Immature natural killer cell (primary cell): ENCODE measurements at regions not wholly inside any gene's neighbourhood (a gene's known extent, or its start where the extent isn't known, plus 50 kb on each side); places are given as distances from the start of the nearest gene placed in this dataset.

Source experiments
- DNase-seq, 3 donors: peaks; one replicate each; pipeline ENCODE4 v3.0.0; 2022; ENCODE audit warnings: mixed read lengths in 1 of 3
- H3K27ac Mint-ChIP-seq, 6 donors: one replicate each; pipeline ENCODE4 v1.8.0; 2020; ENCODE audit warnings: mixed read lengths in 6 of 6, mild to moderate bottlenecking in 5 of 6, inconsistent platforms in 4 of 6, moderate library complexity in 3 of 6
- H3K27me3 Mint-ChIP-seq, 3 donors: one replicate each; pipeline ENCODE4 v1.8.0; 2020 to 2021; ENCODE audit warnings: low read depth in 3 of 3, mild to moderate bottlenecking in 3 of 3, mixed read lengths in 3 of 3, moderate library complexity in 3 of 3, inconsistent platforms in 1 of 3
- H3K36me3 Mint-ChIP-seq, 3 donors: one replicate each; pipeline ENCODE4 v1.8.0; 2020; ENCODE audit warnings: mixed read lengths in 3 of 3, inconsistent platforms in 2 of 3, mild to moderate bottlenecking in 2 of 3
- H3K4me1 Mint-ChIP-seq, 2 donors: one replicate each; pipeline ENCODE4 v1.8.0; 2020; ENCODE audit warnings: inconsistent platforms in 2 of 2, mild to moderate bottlenecking in 2 of 2, mixed read lengths in 2 of 2, moderate library complexity in 1 of 2
- H3K4me3 Mint-ChIP-seq, 5 donors: one replicate each; pipeline ENCODE4 v1.8.0; 2020; ENCODE audit warnings: mild to moderate bottlenecking in 5 of 5, mixed read lengths in 5 of 5, inconsistent platforms in 3 of 5, moderate library complexity in 3 of 5
- H3K9me3 Mint-ChIP-seq, 6 donors: one replicate each; pipeline ENCODE4 v1.8.0; 2020; ENCODE audit warnings: mild to moderate bottlenecking in 6 of 6, mixed read lengths in 6 of 6, inconsistent platforms in 4 of 6, moderate library complexity in 3 of 6

- DNase-seq: no peak
- peaks cover 0 to 2% (median 0%) of the 10 kb centered on the region in 3 donors for H3K27me3 Mint-ChIP-seq
Measured at GRCh38 chr4:134691915-134692314, 490.3 kb upstream of the PABPC4L start.

GRCh38 chr4:134687646-134688628 lies 486.3 kb upstream of the PABPC4L start:
- Mint-ChIP-seq H3K4me3 (no peak overlapping the region), H3K27me3 (peaks cover 0 to 2% (median 1%) of the 10 kb centered on the region in 3 donors), H3K9me3 (peaks cover 12 to 50% (median 29%) of the 10 kb centered on the region in 6 donors), H3K36me3 (no peaks in the 10 kb centered on the region), H3K27ac (no peak overlapping the region), H3K4me1 (no peaks in the 10 kb centered on the region)
- DNase-seq: no peak

More at GRCh38 chr4:134691915-134692314, 490.3 kb upstream of the PABPC4L start:
- H3K4me3 Mint-ChIP-seq: no peak overlapping the region
- no peak overlapping the region for H3K27ac Mint-ChIP-seq
- no peaks in the 10 kb centered on the region for H3K36me3 Mint-ChIP-seq
- peaks cover 8 to 42% (median 14%) of the 10 kb centered on the region in 6 donors for H3K9me3 Mint-ChIP-seq
- H3K4me1 Mint-ChIP-seq: no peaks in the 10 kb centered on the region

- Mint-ChIP-seq H3K9me3 (peaks cover 11 to 48% (median 35%) of the 10 kb centered on the region in 6 donors), H3K4me3 (no peak overlapping the region), H3K4me1 (no peaks in the 10 kb centered on the region), H3K36me3 (no peaks in the 10 kb centered on the region), H3K27ac (no peak overlapping the region), H3K27me3 (peaks cover 0 to 2% (median 2%) of the 10 kb centered on the region in 3 donors)
- DNase-seq: no peak
Measured at GRCh38 chr4:134677209-134677814, 475.7 kb upstream of the PABPC4L start.

DNA sequence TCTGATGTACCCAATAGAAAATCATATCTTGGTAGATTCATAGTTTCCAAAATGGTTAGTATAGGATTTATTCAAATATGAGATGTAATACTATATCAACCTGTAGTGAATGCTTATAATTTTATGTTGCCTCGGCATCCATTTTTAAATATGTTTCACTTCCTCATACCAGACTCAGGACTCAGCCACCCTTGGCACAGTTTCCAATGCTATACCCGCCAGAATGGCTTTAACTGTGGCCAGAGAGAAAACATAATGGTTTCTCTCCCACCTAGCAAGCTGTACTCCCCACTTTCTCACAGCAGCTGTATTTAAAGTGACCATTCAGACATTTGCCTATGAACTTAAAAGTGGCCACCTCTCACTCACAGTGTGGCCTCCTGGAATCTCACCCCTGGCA lies 466.6 kb upstream of the PABPC4L start:
- DNase-seq: no peak
- Mint-ChIP-seq H3K9me3 (peaks cover 5 to 21% (median 7%) of the 10 kb centered on the region in 6 donors), H3K27me3 (no peaks in the 10 kb centered on the region), H3K4me3 (no peak overlapping the region), H3K4me1 (no peaks in the 10 kb centered on the region), H3K36me3 (no peaks in the 10 kb centered on the region), H3K27ac (no peak overlapping the region)

DNA sequence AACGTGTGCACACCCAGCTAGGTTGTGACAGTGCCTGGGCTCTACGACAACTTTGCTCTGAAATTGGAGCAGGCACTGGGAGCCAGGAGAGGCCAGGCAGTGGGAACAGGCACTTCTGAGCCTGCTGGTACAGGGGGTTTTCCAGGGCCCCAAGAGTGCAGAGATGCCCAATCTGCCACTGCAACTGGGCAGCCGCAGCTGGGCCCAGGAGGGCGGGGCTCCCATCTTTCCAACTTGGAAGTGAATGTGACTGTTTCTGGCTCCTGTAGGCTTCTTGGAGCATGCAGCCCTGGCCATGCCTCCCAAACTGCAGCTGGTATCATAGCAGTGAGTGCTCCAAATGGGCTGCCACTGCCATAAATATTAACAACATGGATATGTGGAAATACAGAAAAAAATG lies 465.1 kb upstream of the PABPC4L start:
- Mint-ChIP-seq H3K4me1 (no peaks in the 10 kb centered on the region), H3K27ac (no peak overlapping the region), H3K27me3 (no peaks in the 10 kb centered on the region), H3K9me3 (peaks cover 2 to 20% (median 9%) of the 10 kb centered on the region in 6 donors), H3K36me3 (no peaks in the 10 kb centered on the region), H3K4me3 (no peak overlapping the region)
- DNase-seq: no peak

- Mint-ChIP-seq H3K27me3 (no peaks in the 10 kb centered on the region), H3K27ac (no peak overlapping the region), H3K4me1 (no peaks in the 10 kb centered on the region), H3K9me3 (peaks cover 2 to 26% (median 12%) of the 10 kb centered on the region in 6 donors), H3K36me3 (no peaks in the 10 kb centered on the region), H3K4me3 (no peak overlapping the region)
- no peak for DNase-seq
Measured at GRCh38 chr4:134665429-134665828, 463.8 kb upstream of the PABPC4L start.

DNA sequence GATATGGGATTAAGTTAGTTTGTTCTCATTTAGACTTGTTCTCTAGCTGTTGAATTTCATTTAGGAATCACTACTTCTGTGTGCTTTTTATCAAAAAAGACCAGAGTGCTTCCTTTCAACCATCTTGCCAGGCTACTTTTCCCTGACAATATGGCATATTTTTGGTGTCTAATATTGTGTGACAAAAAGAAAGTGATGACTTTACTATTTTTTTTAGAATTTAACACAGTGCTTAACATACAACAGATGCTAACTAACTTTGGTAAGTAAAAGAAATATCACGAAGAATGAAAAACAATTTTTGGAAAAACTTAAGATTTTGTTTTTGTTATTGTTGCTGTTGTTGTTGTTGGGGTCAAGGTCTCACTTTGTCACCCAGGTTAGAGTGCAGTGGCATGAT lies 462.2 kb upstream of the PABPC4L start:
- DNase-seq: no peak
- no peak overlapping the region for H3K4me3 Mint-ChIP-seq
- no peak overlapping the region for H3K27ac Mint-ChIP-seq
- peaks cover 0 to 3% (median 0%) of the 10 kb centered on the region in 3 donors for H3K36me3 Mint-ChIP-seq
- H3K27me3 Mint-ChIP-seq: no peaks in the 10 kb centered on the region
- peaks cover 2 to 28% (median 16%) of the 10 kb centered on the region in 6 donors for H3K9me3 Mint-ChIP-seq
- H3K4me1 Mint-ChIP-seq: no peaks in the 10 kb centered on the region

GRCh38 chr4:134650461-134650860 lies 448.9 kb upstream of the PABPC4L start:
- Mint-ChIP-seq H3K9me3 (peaks cover 0 to 5% (median 2%) of the 10 kb centered on the region in 6 donors), H3K4me1 (no peaks in the 10 kb centered on the region), H3K27me3 (no peaks in the 10 kb centered on the region), H3K36me3 (no peaks in the 10 kb centered on the region), H3K27ac (no peak overlapping the region), H3K4me3 (no peak overlapping the region)
- no peak for DNase-seq

DNA sequence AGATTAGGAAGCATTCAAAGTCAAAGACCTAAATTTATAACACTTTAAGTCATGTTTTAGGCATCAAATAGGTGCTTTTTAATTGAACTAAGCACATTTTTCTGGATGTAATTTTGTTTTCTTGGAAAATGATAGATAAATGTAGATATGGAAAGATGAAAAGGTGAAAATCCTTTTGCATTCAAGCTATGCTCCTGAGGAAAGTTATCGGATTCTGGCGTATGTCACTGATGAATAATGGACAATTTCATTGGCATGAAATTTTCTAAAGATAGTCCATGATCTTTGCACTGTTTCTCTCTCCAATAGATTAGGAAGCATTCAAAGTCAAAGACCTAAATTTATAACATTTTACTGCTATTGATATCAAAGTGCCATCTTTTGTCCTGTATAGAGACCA lies 444.2 kb upstream of the PABPC4L start:
- DNase-seq: no peak
- H3K27me3 Mint-ChIP-seq: no peaks in the 10 kb centered on the region
- no peaks in the 10 kb centered on the region for H3K36me3 Mint-ChIP-seq
- no peaks in the 10 kb centered on the region for H3K4me1 Mint-ChIP-seq
- no peak overlapping the region for H3K27ac Mint-ChIP-seq
- no peak overlapping the region for H3K4me3 Mint-ChIP-seq
- H3K9me3 Mint-ChIP-seq: peaks cover 0 to 19% (median 8%) of the 10 kb centered on the region in 6 donors

DNA sequence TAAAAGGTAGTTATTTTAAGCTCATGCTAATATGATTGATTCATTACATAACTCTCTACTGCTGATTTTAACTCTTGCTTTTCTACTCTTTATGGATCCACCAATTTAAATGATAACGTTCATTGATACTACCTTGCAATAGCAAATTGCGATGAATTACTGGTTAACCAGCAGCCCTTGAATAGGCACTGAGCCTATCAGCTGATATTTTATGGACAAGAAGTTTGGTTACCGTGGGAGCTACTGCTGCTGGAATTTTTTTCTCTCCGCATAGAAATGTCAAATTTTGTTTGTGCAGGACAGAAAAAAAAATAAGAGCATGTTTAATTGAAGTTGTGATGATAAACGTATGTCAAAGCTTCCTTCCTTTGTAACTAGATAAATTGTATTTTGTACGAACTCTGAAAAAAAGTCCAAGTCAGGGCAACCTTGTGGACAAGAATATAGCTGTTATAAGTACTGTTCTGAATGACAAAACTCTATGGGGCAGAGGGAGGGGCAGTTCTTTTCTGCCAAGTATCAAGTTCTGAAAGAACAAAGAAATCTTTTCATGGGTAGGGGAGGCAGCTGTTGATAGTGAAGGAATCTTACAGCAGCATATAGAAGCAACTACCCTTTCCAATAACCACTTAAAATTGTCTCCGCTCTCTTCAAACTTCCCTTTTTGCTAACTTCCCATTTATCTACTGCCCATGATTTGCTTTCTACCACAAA lies 434.9 kb upstream of the PABPC4L start:
- Mint-ChIP-seq H3K36me3 (no peaks in the 10 kb centered on the region), H3K4me3 (no peak overlapping the region), H3K27ac (no peak overlapping the region), H3K27me3 (no peaks in the 10 kb centered on the region), H3K4me1 (no peaks in the 10 kb centered on the region), H3K9me3 (peaks cover 5 to 46% (median 24%) of the 10 kb centered on the region in 6 donors)
- no peak for DNase-seq

- Mint-ChIP-seq H3K27ac (no peak overlapping the region), H3K9me3 (peaks cover 5 to 48% (median 25%) of the 10 kb centered on the region in 6 donors)
- DNase-seq: no peak
Measured at GRCh38 chr4:134634301-134634700, 432.7 kb upstream of the PABPC4L start.

GRCh38 chr4:134632056-134632455 lies 430.5 kb upstream of the PABPC4L start:
- Mint-ChIP-seq H3K9me3 (peaks cover 5 to 44% (median 20%) of the 10 kb centered on the region in 6 donors), H3K4me3 (no peak overlapping the region), H3K36me3 (no peaks in the 10 kb centered on the region), H3K27ac (no peak overlapping the region), H3K27me3 (peaks cover 0 to 4% (median 0%) of the 10 kb centered on the region in 3 donors), H3K4me1 (no peaks in the 10 kb centered on the region)
- no peak for DNase-seq

More at GRCh38 chr4:134634301-134634700, 432.7 kb upstream of the PABPC4L start:
- Mint-ChIP-seq H3K36me3 (no peaks in the 10 kb centered on the region), H3K4me3 (no peak overlapping the region), H3K4me1 (no peaks in the 10 kb centered on the region), H3K27me3 (peaks cover 0 to 4% (median 0%) of the 10 kb centered on the region in 3 donors)

DNA sequence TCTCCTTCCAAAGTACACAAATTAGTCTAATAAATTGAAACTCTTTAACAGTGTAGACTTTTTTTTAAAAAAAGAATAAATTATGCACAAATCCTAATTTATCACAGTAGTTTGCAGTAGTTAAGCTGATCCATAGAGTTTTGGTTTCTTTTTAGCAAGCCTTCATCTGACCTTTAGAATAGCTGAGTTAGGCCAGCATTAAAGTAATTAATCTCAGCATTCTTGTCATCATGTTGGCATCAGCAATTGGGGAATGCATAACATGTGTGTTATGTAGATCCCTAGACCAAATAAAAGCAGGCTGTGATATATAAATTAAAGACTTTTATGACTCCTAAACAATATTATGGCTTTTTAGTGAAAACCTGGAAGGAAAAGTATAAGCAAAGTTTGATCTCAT lies 426.5 kb upstream of the PABPC4L start:
- Mint-ChIP-seq H3K4me3 (no peak overlapping the region), H3K27me3 (peaks cover 0 to 4% (median 0%) of the 10 kb centered on the region in 3 donors), H3K9me3 (peaks cover 6 to 39% (median 19%) of the 10 kb centered on the region in 6 donors), H3K27ac (no peak overlapping the region), H3K4me1 (no peaks in the 10 kb centered on the region), H3K36me3 (peaks cover 0 to 4% (median 0%) of the 10 kb centered on the region in 3 donors)
- no peak for DNase-seq
